HepG2 (cell line): ENCODE measurements at regions not wholly inside any gene's neighbourhood (a gene's known extent, or its start where the extent isn't known, plus 50 kb on each side); places are given as distances from the start of the nearest gene placed in this dataset.

Experiments used
- ATAC-seq: fragments of 200-7000 bp; cut with Tn5 transposase; 3 replicates; pipeline ENCODE4 v1.9.1; 2020; ENCODE audit warnings: mild to moderate bottlenecking, moderate library complexity
- BruUV-seq: library from RNA; stranded (reverse); fragments of 400-500 nt; replicated peaks from 2 replicates; lab custom pipeline; 2021; lab: Mats Ljungman, UMichigan
- CTCF ChIA-PET: fragments of 300-600 bp; formaldehyde crosslinking; extraction: SDS; loops from one replicate; lab custom pipeline; 2021; ENCODE audit warnings: low total read pairs, inconsistent platforms, low intra/inter-chr PET ratio; lab: Yijun Ruan, JAX
- POLR2A ChIA-PET: fragments of 350-600 bp; sonication (Branson Sonifier 250); formaldehyde crosslinking; loops from one replicate; lab custom pipeline; 2020; ENCODE audit warnings: antibody characterized with exemption, inconsistent platforms; lab: Yijun Ruan, JAX
- DNase-seq: peaks from one replicate; pipeline ENCODE4 v3.0.0-alpha.2; 2015; ENCODE audit warnings: low spot score
- FAIRE-seq: peaks from 3 replicates; lab custom pipeline; 2011; peaks lifted over from hg19 to GRCh38; lab: Jason Lieb, UNC
- H2AFZ ChIP-seq: one replicate; pipeline ENCODE4 v1.6.1; 2011; ENCODE audit warnings: low read length, inconsistent platforms
- H3K27ac ChIP-seq: fragments of 300-600 bp; 3 replicates; pipeline ENCODE4 v1.8.0; 2011; ENCODE audit warnings: mixed run types, mild to moderate bottlenecking, mixed read lengths, low read length, inconsistent platforms; ENCODE audit not compliant: insufficient read depth; ENCODE audit errors: extremely low read length
- H3K27me3 ChIP-seq, 2 experiments: fragments of 200-600 bp in 1 of 2; 2 replicates in 1 of 2; 3 replicates in 1 of 2; pipeline versions ENCODE4 v1.6.0 to v1.8.0; 2011; ENCODE audit warnings: low read length in 2 of 2, mild to moderate bottlenecking in 2 of 2, moderate library complexity in 2 of 2, inconsistent platforms in 1 of 2; ENCODE audit not compliant: insufficient read depth in 2 of 2, control insufficient read depth in 1 of 2
- H3K36me3 ChIP-seq, 2 experiments: fragments of 200-600 bp in 1 of 2; replicated peaks in 1 of 2; 2 replicates in 1 of 2; 3 replicates in 1 of 2; pipeline versions ENCODE4 v1.5.1 to v1.8.0; 2011; ENCODE audit warnings: low read length in 2 of 2, inconsistent platforms in 1 of 2; ENCODE audit not compliant: insufficient read depth in 2 of 2, control insufficient read depth in 1 of 2
- H3K4me1 ChIP-seq: 2 replicates; pipeline ENCODE4 v1.5.1; 2012; ENCODE audit warnings: low read length, inconsistent platforms; ENCODE audit not compliant: insufficient read depth
- H3K4me2 ChIP-seq: 2 replicates; pipeline ENCODE4 v1.6.0; 2011; ENCODE audit warnings: low read depth, low read length, inconsistent platforms
- H3K4me3 ChIP-seq, 3 experiments: fragments of 200-600 bp in 1 of 3; sonication (generic), shearing (Covaris generic) in 1 of 3; replicated peaks in 1 of 3; 2 replicates each; pipeline ENCODE4 v1.5.1; 2011 to 2016; ENCODE audit warnings: low read length in 3 of 3, inconsistent platforms in 2 of 3, low read depth in 2 of 3, mild to moderate bottlenecking in 2 of 3, control low read depth in 1 of 3, mixed read lengths in 1 of 3; ENCODE audit not compliant: insufficient read depth in 1 of 3
- H3K79me2 ChIP-seq: one replicate; pipeline ENCODE4 v1.6.1; 2011; ENCODE audit warnings: low read length, inconsistent platforms; ENCODE audit not compliant: insufficient read depth
- H3K9ac ChIP-seq: 2 replicates; pipeline ENCODE4 v1.6.0; 2011; ENCODE audit warnings: mild to moderate bottlenecking, low read depth, low read length, inconsistent platforms; ENCODE audit not compliant: insufficient read depth
- H3K9me3 ChIP-seq: 2 replicates; pipeline ENCODE4 v1.5.1; 2012; ENCODE audit warnings: mild to moderate bottlenecking, low read length
- H4K20me1 ChIP-seq: 2 replicates; pipeline ENCODE4 v1.6.0; 2011; ENCODE audit warnings: inconsistent platforms, mild to moderate bottlenecking, low read length, moderate library complexity; ENCODE audit not compliant: insufficient read depth
- ARID2 ChIP-seq: sonication (generic); formaldehyde crosslinking; IDR thresholded peaks from 2 replicates; pipeline ENCODE4 v1.8.1; 2022; ENCODE audit warnings: mild to moderate bottlenecking, missing genetic modification reagents, borderline replicate concordance
- BCL6 ChIP-seq: IDR thresholded peaks from 2 replicates; pipeline ENCODE4 v1.6.1; 2016; ENCODE audit warnings: missing genetic modification reagents, missing compliant biosample characterization
- CCDC6 ChIP-seq: sonication (generic); formaldehyde crosslinking; IDR thresholded peaks from 2 replicates; pipeline ENCODE4 v1.8.1; 2022; ENCODE audit warnings: mild to moderate bottlenecking, missing genetic modification reagents, moderate library complexity
- HMGXB3 ChIP-seq: sonication (generic); formaldehyde crosslinking; IDR thresholded peaks from 2 replicates; pipeline ENCODE4 v1.4.0; 2020; ENCODE audit warnings: missing genetic modification reagents, borderline replicate concordance
- NCOA5 ChIP-seq: sonication (generic); formaldehyde crosslinking; IDR thresholded peaks from 2 replicates; pipeline ENCODE4 v1.4.0; 2020; ENCODE audit warnings: missing genetic modification reagents
- NONO ChIP-seq, 2 experiments: fragments of 450-650 bp in 1 of 2; sonication (generic) in 1 of 2; formaldehyde crosslinking in 1 of 2; IDR thresholded peaks in 1 of 2; conservative IDR thresholded peaks in 1 of 2; 2 replicates each; pipeline versions ENCODE4 v1.6.1 to v1.8.0; 2017 to 2022; ENCODE audit warnings: mild to moderate bottlenecking in 1 of 2, missing genetic modification reagents in 1 of 2, moderate library complexity in 1 of 2
- TFE3 ChIP-seq: IDR thresholded peaks from 2 replicates; pipeline ENCODE4 v1.6.1; 2016
- WIZ ChIP-seq: sonication (generic); formaldehyde crosslinking; IDR thresholded peaks from 2 replicates; pipeline ENCODE4 v1.5.1; 2020; ENCODE audit warnings: mild to moderate bottlenecking, missing genetic modification reagents
- ZNF138 ChIP-seq: sonication (generic); formaldehyde crosslinking; IDR thresholded peaks from 2 replicates; pipeline ENCODE4 v1.5.0; 2020; ENCODE audit warnings: mild to moderate bottlenecking, low read depth, missing genetic modification reagents
- ZNF234 ChIP-seq: sonication (generic); formaldehyde crosslinking; conservative IDR thresholded peaks from 2 replicates; pipeline ENCODE4 v1.5.1; 2020; ENCODE audit warnings: mild to moderate bottlenecking, missing genetic modification reagents
- ZNF44 ChIP-seq: sonication (generic); formaldehyde crosslinking; IDR thresholded peaks from 2 replicates; pipeline ENCODE4 v1.5.1; 2020; ENCODE audit warnings: mild to moderate bottlenecking, missing genetic modification reagents
- ZNF503 ChIP-seq: sonication (generic); formaldehyde crosslinking; IDR thresholded peaks from 2 replicates; pipeline ENCODE4 v1.4.0; 2020; ENCODE audit warnings: missing genetic modification reagents
- ZNF549 ChIP-seq: sonication (generic); formaldehyde crosslinking; IDR thresholded peaks from 2 replicates; pipeline ENCODE4 v1.5.0; 2020; ENCODE audit warnings: missing genetic modification reagents
- WGBS: methylation state at CpG from one replicate; pipeline ENCODE4 v1.1.6; 2017; ENCODE audit warnings: low lambda C conversion rate; 5-methylcytosine and 5-hydroxymethylcytosine counted together
- in situ Hi-C: cut with HindIII; loops from 2 replicates; pipeline ENCODE4 v1.10.0; 2017; ENCODE audit warnings: low pct_unique_long_range_greater_than_20kb; ENCODE audit not compliant: extremely low pct_ligation_motif_present
- intact Hi-C: fragments of 100-400 bp; cut with micrococcal nuclease; formaldehyde crosslinking; loops from one replicate; pipeline ENCODE4 v1.10.0; 2022; ENCODE audit not compliant: unreplicated experiment

DNA sequence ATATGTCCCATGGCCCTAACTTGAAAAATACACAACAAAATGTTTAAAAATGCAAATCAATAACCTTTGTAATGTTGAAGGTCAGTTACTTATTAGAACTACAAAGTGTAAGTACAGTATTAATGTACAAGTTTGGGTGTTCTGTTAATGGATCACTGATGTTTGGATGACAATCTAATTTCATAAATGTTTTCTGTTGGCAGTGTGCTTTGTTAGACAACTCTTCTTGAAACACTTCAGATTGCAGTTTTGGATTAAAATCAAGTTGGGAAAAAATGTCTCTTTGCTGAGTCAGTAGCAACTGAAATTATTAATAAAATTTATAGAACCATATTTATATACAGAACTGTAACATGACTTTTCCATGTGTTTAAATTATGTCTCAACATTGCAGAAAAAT, 1063.5 kb upstream of the PCDH9 start:
- no peak for FAIRE-seq
- no peak for ATAC-seq
- no peaks in the 10 kb centered on the region for H4K20me1 ChIP-seq
- CTCF ChIA-PET: no interaction called here
- no peak for DNase-seq
- no peak overlapping the region for H3K9ac ChIP-seq
- in situ Hi-C loops (no loop called here), intact Hi-C loops (no loop called here)
- POLR2A ChIA-PET: no interaction called here
- H3K36me3 ChIP-seq: no peaks in the 10 kb centered on the region
- no peak overlapping the region for H3K27ac ChIP-seq
- no peaks in the 10 kb centered on the region for H3K9me3 ChIP-seq
- H2AFZ ChIP-seq: no peak overlapping the region
- H3K27me3 ChIP-seq: no peaks in the 10 kb centered on the region
- no TSS peak for BruUV-seq
- TF ChIP-seq NONO (IDR thresholded peaks at IDR 0.05) (no peak), NONO (CRISPR knock-in tag; conservative IDR thresholded peaks at IDR 0.05) (no peak), TFE3 (CRISPR knock-in tag) (no peak), ZNF549 (no peak), ARID2 (no peak), ZNF234 (CRISPR knock-in tag) (no peak)
- no peaks in the 10 kb centered on the region for H3K79me2 ChIP-seq
- no peak overlapping the region for H3K4me2 ChIP-seq
- no peak overlapping the region for H3K4me3 ChIP-seq
- H3K4me1 ChIP-seq: no peaks in the 10 kb centered on the region

DNA sequence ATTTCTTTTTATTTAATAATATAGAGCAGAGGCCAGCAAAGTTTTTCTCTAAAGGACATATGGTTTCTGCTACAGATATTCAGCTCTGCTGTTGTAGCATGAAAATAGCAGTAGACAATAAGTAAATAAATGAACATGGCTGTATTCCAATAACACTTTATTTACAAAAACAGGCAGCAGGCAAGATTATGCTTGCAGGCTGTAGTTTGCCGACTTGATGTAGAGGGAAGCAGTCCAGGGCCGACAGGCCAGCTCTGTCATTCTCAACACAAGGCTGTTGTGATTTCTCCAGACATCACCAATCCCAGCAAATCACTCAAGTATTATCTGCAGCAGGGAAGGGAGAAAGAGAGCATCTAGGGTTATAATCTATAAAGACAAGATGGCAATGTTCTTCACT, 1062.5 kb upstream of the PCDH9 start:
- Histone ChIP-seq H3K4me3 (no peak overlapping the region), H3K9me3 (no peaks in the 10 kb centered on the region), H3K9ac (no peak overlapping the region), H3K4me1 (no peaks in the 10 kb centered on the region), H3K27me3 (no peaks in the 10 kb centered on the region), H2AFZ (no peak overlapping the region), H3K4me2 (no peak overlapping the region), H4K20me1 (no peaks in the 10 kb centered on the region), H3K79me2 (no peaks in the 10 kb centered on the region), H3K27ac (no peak overlapping the region), H3K36me3 (no peaks in the 10 kb centered on the region)
- DNase-seq: no peak
- ATAC-seq: no peak
- intact Hi-C loops (no loop called here), in situ Hi-C loops (no loop called here)
- no TSS peak for BruUV-seq
- no peak for FAIRE-seq
- POLR2A ChIA-PET: no interaction called here
- 3% methylated on average over 2 of the region's 2 CpGs for WGBS
- CTCF ChIA-PET: no interaction called here
- TF ChIP-seq HMGXB3 (CRISPR knock-in tag) (no peak), ZNF503 (CRISPR knock-in tag) (no peak), ZNF138 (CRISPR knock-in tag) (no peak), ZNF44 (no peak), BCL6 (CRISPR knock-in tag) (no peak), CCDC6 (CRISPR knock-in tag) (no peak), WIZ (no peak), NCOA5 (CRISPR knock-in tag) (no peak)
